HEK293 (cell line): ENCODE measurements at regions not wholly inside any gene's neighbourhood (a gene's known extent, or its start where the extent isn't known, plus 50 kb on each side); places are given as distances from the start of the nearest gene placed in this dataset.
"Not testable (repeated sequence)": the region's sequence is repeated elsewhere in the genome, so short reads cannot be mapped to it uniquely, and the experiment has no call there.

Experiments
- CTCF ChIA-PET: fragments of 350-600 bp; formaldehyde crosslinking; extraction: SDS; loops from one replicate; lab custom pipeline; 2021; ENCODE audit warnings: antibody characterized with exemption; lab: Yijun Ruan, JAX
- POLR2A ChIA-PET: fragments of 300-600 bp; formaldehyde crosslinking; extraction: SDS; loops from one replicate; lab custom pipeline; 2020; ENCODE audit warnings: antibody characterized with exemption, inconsistent platforms; lab: Yijun Ruan, JAX
- H3K27ac ChIP-seq: fragments of 200-500 bp; sonication (Bioruptor generic); 2 replicates; pipeline ENCODE4 v1.5.1; 2014; ENCODE audit warnings: low read depth, low read length, control low read depth, inconsistent platforms; ENCODE audit errors: extremely low read depth
- H3K36me3 ChIP-seq, 2 experiments: fragments of 200-500 bp in 1 of 2; sonication (Bioruptor generic) in 1 of 2; 1 replicate in 1 of 2; 2 replicates in 1 of 2; pipeline ENCODE4 v1.5.1; 2014 to 2017; ENCODE audit warnings: inconsistent platforms in 2 of 2, low read length in 2 of 2; ENCODE audit not compliant: control insufficient read depth in 2 of 2, insufficient read depth in 1 of 2
- H3K4me1 ChIP-seq: fragments of 200-500 bp; sonication (Bioruptor generic); 2 replicates; pipeline ENCODE4 v1.5.1; 2014; ENCODE audit warnings: mild to moderate bottlenecking, low read length, inconsistent platforms; ENCODE audit not compliant: control insufficient read depth, insufficient read depth
- H3K4me3 ChIP-seq: 2 replicates; pipeline ENCODE4 v1.5.1; 2011; ENCODE audit warnings: low read depth, mild to moderate bottlenecking, control low read depth, low read length, moderate library complexity
- H3K9me3 ChIP-seq: fragments of 200-500 bp; sonication (Bioruptor generic); 2 replicates; pipeline ENCODE4 v1.5.1; 2014; ENCODE audit warnings: low read depth, low read length, inconsistent platforms; ENCODE audit not compliant: control insufficient read depth, insufficient read depth
- BCL11B ChIP-seq: fragments of 450-650 bp; formaldehyde crosslinking; IDR thresholded peaks from 2 replicates; pipeline ENCODE4 v1.5.1; 2016; ENCODE audit warnings: low read depth, missing biosample characterization, missing genetic modification characterization
- GLIS1 ChIP-seq: fragments of 450-650 bp; formaldehyde crosslinking; IDR thresholded peaks from 2 replicates; pipeline ENCODE4 v1.5.1; 2016; ENCODE audit warnings: missing biosample characterization, missing genetic modification characterization
- KLF1 ChIP-seq: fragments of 450-650 bp; formaldehyde crosslinking; IDR thresholded peaks from 2 replicates; pipeline ENCODE4 v1.5.1; 2016; ENCODE audit warnings: missing biosample characterization, missing genetic modification characterization
- YY1 ChIP-seq: fragments of 450-650 bp; formaldehyde crosslinking; IDR thresholded peaks from 2 replicates; pipeline ENCODE4 v1.5.1; 2018; ENCODE audit warnings: missing biosample characterization, missing genetic modification characterization
- ZFP69B ChIP-seq: fragments of 450-650 bp; formaldehyde crosslinking; IDR thresholded peaks from 2 replicates; pipeline ENCODE4 v1.5.1; 2016; ENCODE audit warnings: missing biosample characterization, missing genetic modification characterization
- ZNF10 ChIP-seq: fragments of 450-650 bp; formaldehyde crosslinking; IDR thresholded peaks from 2 replicates; pipeline ENCODE4 v1.5.1; 2017; ENCODE audit warnings: missing biosample characterization, missing genetic modification characterization
- ZNF146 ChIP-seq: fragments of 450-650 bp; formaldehyde crosslinking; IDR thresholded peaks from 2 replicates; pipeline ENCODE4 v1.5.1; 2016; ENCODE audit warnings: missing biosample characterization, missing genetic modification characterization
- ZNF175 ChIP-seq: fragments of 450-650 bp; formaldehyde crosslinking; IDR thresholded peaks from 2 replicates; pipeline ENCODE4 v1.5.1; 2016; ENCODE audit warnings: missing biosample characterization, missing genetic modification characterization
- ZNF239 ChIP-seq: fragments of 450-650 bp; formaldehyde crosslinking; IDR thresholded peaks from 2 replicates; pipeline ENCODE4 v1.5.1; 2016; ENCODE audit warnings: missing biosample characterization, missing genetic modification characterization
- ZNF391 ChIP-seq: fragments of 450-650 bp; formaldehyde crosslinking; IDR thresholded peaks from 2 replicates; pipeline ENCODE4 v1.5.1; 2016; ENCODE audit warnings: low read depth, missing biosample characterization, missing genetic modification characterization, borderline replicate concordance
- ZNF394 ChIP-seq: fragments of 450-650 bp; formaldehyde crosslinking; IDR thresholded peaks from 2 replicates; pipeline ENCODE4 v1.5.1; 2016; ENCODE audit warnings: missing biosample characterization, missing genetic modification characterization, mild to moderate bottlenecking, moderate library complexity, borderline replicate concordance
- ZNF555 ChIP-seq: fragments of 450-650 bp; formaldehyde crosslinking; conservative IDR thresholded peaks from 2 replicates; pipeline ENCODE4 v1.5.1; 2017; ENCODE audit warnings: missing biosample characterization, mild to moderate bottlenecking, missing genetic modification characterization, inconsistent platforms
- ZNF558 ChIP-seq: fragments of 450-650 bp; formaldehyde crosslinking; IDR thresholded peaks from 2 replicates; pipeline ENCODE4 v1.5.1; 2016; ENCODE audit warnings: missing biosample characterization, missing genetic modification characterization
- ZNF561 ChIP-seq: fragments of 450-650 bp; IDR thresholded peaks from 2 replicates; pipeline ENCODE4 v1.5.1; 2018; ENCODE audit warnings: missing biosample characterization, missing genetic modification characterization, borderline replicate concordance
- ZNF654 ChIP-seq: fragments of 450-650 bp; formaldehyde crosslinking; IDR thresholded peaks from 2 replicates; pipeline ENCODE4 v1.5.1; 2016; ENCODE audit warnings: low read depth, missing biosample characterization, missing genetic modification characterization
- ZNF747 ChIP-seq: fragments of 450-650 bp; formaldehyde crosslinking; IDR thresholded peaks from 2 replicates; pipeline ENCODE4 v1.5.1; 2016; ENCODE audit warnings: missing biosample characterization, missing genetic modification characterization
- ZSCAN23 ChIP-seq: fragments of 450-650 bp; formaldehyde crosslinking; IDR thresholded peaks from 2 replicates; pipeline ENCODE4 v1.5.1; 2016; ENCODE audit warnings: missing biosample characterization, missing genetic modification characterization
- TF ChIP-seq, protein P1 (sequence below): fragments of 450-650 bp; formaldehyde crosslinking; IDR thresholded peaks from 2 replicates; pipeline ENCODE4 v1.5.1; 2016; ENCODE audit warnings: missing biosample characterization, missing genetic modification characterization
- TF ChIP-seq, protein P2 (sequence below): fragments of 450-650 bp; formaldehyde crosslinking; IDR thresholded peaks from 2 replicates; pipeline ENCODE4 v1.5.1; 2016; ENCODE audit warnings: missing biosample characterization, missing genetic modification characterization
- TF ChIP-seq, protein P3 (sequence below): fragments of 450-650 bp; formaldehyde crosslinking; IDR thresholded peaks from 2 replicates; pipeline ENCODE4 v1.5.1; 2016; ENCODE audit warnings: missing biosample characterization, missing genetic modification characterization

DNA sequence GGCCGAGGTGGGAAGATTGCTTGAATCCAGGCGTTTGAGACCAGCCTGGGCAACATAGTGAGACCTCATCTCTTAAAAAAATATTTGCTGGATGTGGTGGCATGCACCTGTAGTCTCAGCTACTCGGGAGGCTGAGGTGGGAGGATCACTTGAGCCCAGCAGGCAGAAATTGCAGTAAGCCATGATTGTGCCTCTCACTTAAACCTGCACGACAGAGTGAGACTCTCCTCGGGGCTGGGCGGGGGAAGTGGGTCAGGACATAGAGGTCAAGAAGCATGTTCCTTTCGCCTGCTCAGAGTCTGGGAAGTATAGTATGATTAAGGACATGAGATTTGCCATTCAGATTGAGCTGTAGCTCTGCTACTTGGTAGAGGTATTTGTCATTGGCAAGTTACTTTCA lies 52.3 kb downstream of the SEPTIN7 start:
- POLR2A ChIA-PET, H3K27ac ChIP-seq, H3K4me3 ChIP-seq, H3K9me3 ChIP-seq, H3K4me1 ChIP-seq, H3K36me3 ChIP-seq, CTCF ChIA-PET: not testable (repeated sequence)

DNA sequence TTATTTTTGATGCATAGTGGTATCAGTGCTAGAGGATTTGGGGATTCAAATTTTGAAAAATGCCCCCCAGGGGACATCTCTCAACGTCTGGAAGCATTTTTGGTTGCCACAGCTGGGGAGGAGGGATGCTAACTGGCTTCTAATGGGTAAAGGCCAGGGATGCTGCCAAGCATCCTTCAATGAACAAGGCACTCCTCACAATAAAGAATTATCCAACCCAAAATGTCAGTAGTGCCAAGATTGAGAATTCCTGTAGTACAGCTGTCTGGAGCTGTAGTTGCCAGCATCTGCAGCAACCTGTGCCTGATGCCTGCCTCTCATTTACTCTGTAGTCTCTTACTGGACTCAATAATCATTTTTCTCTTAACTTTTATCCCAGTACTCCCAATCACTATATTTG lies 53.5 kb downstream of the SEPTIN7 start:
- no peak overlapping the region for H3K27ac ChIP-seq
- H3K36me3 ChIP-seq: no peaks in the 10 kb centered on the region
- ChIA-PET POLR2A (no interaction called here), CTCF (no interaction called here)
- H3K9me3 ChIP-seq: no peaks in the 10 kb centered on the region
- TF ChIP-seq ZFP69B: no peak
- no peak for TF ChIP-seq ZNF555 (tag by site-specific recombination)
- TF ChIP-seq, protein P1, sequence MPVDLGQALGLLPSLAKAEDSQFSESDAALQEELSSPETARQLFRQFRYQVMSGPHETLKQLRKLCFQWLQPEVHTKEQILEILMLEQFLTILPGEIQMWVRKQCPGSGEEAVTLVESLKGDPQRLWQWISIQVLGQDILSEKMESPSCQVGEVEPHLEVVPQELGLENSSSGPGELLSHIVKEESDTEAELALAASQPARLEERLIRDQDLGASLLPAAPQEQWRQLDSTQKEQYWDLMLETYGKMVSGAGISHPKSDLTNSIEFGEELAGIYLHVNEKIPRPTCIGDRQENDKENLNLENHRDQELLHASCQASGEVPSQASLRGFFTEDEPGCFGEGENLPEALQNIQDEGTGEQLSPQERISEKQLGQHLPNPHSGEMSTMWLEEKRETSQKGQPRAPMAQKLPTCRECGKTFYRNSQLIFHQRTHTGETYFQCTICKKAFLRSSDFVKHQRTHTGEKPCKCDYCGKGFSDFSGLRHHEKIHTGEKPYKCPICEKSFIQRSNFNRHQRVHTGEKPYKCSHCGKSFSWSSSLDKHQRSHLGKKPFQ: no peak
- H3K4me3 ChIP-seq: no peak overlapping the region
- peaks cover 2% of the 10 kb centered on the region; the same call in 1 of the 2 replicates for H3K4me1 ChIP-seq

DNA sequence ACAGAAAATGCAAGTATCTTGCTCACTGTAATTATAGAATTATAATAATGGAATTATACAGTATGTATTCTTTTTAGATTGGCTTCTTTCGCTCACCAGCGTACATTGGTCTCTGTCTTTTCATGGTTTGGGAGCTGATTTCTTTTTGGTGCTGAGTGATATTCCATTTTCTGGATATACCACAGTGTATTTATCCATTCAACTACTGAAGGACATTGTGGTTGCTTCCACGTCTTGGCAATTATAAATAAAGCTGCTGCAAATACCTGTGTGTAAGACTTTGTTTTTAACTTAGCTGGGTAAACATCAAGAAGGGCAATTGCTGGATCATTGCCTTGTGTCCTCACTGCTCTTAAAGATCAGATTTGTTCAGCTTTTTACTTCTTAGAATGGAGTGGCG lies 55.3 kb downstream of the SEPTIN7 start:
- Histone ChIP-seq H3K27ac (no peak overlapping the region), H3K36me3 (peaks cover 0 to 3% of the 10 kb centered on the region in 2 experiments; a peak in 1 of 3 replicates), H3K9me3 (no peaks in the 10 kb centered on the region), H3K4me1 (peaks cover 2% of the 10 kb centered on the region; the same call in 1 of the 2 replicates), H3K4me3 (no peak overlapping the region)
- POLR2A ChIA-PET: interaction anchor here (1.2 kb wide), 1 partner anchor 55 kb away, joined by 4 read pairs; the partner anchor contains the start of gene SEPTIN7
- CTCF ChIA-PET: interaction anchor here (0.6 kb wide), 1 partner anchor 9 kb away, joined by 3 read pairs; no protein-coding TSS in a partner anchor
- TF ChIP-seq ZNF555 (tag by site-specific recombination) (no peak), GLIS1 (tag by site-specific recombination) (no peak), ZNF146 (peak; percentile 43; the same call in 1 of the 2 replicates)

DNA sequence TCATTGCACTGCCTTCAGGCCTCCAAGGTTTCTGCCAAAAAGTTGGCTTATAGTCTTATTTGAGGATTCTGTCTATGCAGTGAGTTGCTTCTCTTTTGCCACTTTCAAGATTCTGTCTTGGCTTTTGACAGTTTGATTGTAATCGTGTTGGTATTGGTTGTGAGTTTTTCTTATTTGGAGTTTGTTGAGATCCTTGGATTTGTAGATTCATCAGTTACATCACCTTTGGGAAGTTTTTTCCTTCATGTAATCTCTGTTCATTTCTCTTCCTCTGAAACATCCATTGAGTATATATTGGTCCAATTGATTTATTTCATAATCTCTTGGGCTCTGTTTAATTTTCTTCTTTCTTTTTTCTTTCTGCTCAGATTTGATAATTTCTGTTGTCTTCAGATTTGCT lies 59.8 kb downstream of the SEPTIN7 start:
- TF ChIP-seq ZNF561 (no peak), ZNF175 (tag by site-specific recombination) (no peak), ZNF239 (no peak), ZNF558 (peak; percentile 97)
- Histone ChIP-seq H3K9me3 (no peaks in the 10 kb centered on the region), H3K27ac (no peak overlapping the region), H3K36me3 (peaks cover 3 to 4% of the 10 kb centered on the region in 2 experiments; a peak in 2 of 3 replicates), H3K4me3 (no peak overlapping the region), H3K4me1 (no peaks in the 10 kb centered on the region; the same call in 1 of the 2 replicates)
- CTCF ChIA-PET: no interaction called here
- POLR2A ChIA-PET: no interaction called here

DNA sequence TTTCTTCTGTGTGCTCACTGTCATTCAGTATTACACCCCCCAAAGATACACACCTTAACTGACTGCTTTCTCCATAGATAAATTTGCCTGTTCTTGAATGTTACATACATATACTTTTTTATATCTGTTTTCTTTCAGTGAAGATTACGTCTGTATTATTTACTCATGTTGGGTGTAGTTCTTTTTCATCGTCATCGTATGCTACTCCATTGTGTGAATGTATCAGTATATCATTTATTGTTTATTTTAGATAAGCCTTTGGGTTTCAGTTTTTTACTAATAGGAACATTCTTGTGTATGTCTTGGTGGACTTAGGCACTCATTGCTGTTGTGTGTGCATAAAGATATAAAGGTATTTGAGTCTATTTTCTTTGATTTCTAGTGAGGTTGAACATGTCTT lies 64.4 kb downstream of the SEPTIN7 start:
- Histone ChIP-seq H3K36me3 (peaks cover 3 to 14% of the 10 kb centered on the region in 2 experiments), H3K4me3 (no peak overlapping the region), H3K9me3 (no peaks in the 10 kb centered on the region), H3K4me1 (peaks cover 6% of the 10 kb centered on the region), H3K27ac (no peak overlapping the region)
- POLR2A ChIA-PET: no interaction called here
- CTCF ChIA-PET: no interaction called here
- TF ChIP-seq ZNF654 (tag by site-specific recombination) (no peak), ZSCAN23 (tag by site-specific recombination) (no peak), YY1 (tag by site-specific recombination) (no peak), ZNF391 (tag by site-specific recombination) (no peak), ZNF394 (tag by site-specific recombination) (no peak), KLF1 (tag by site-specific recombination) (no peak), ZNF747 (no peak), BCL11B (tag by site-specific recombination) (no peak), ZNF10 (no peak)
- TF ChIP-seq, protein P1: no peak
- TF ChIP-seq, protein P2, sequence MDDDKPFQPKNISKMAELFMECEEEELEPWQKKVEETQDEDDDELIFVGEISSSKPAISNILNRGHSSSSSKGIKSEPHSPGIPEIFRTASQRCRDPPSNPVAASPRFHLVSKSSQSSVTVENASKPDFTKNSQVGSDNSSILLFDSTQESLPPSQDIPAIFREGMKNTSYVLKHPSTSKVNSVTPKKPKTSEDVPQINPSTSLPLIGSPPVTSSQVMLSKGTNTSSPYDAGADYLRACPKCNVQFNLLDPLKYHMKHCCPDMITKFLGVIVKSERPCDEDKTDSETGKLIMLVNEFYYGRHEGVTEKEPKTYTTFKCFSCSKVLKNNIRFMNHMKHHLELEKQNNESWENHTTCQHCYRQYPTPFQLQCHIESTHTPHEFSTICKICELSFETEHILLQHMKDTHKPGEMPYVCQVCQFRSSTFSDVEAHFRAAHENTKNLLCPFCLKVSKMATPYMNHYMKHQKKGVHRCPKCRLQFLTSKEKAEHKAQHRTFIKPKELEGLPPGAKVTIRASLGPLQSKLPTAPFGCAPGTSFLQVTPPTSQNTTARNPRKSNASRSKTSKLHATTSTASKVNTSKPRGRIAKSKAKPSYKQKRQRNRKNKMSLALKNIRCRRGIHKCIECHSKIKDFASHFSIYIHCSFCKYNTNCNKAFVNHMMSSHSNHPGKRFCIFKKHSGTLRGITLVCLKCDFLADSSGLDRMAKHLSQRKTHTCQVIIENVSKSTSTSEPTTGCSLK: no peak
- TF ChIP-seq, protein P3, sequence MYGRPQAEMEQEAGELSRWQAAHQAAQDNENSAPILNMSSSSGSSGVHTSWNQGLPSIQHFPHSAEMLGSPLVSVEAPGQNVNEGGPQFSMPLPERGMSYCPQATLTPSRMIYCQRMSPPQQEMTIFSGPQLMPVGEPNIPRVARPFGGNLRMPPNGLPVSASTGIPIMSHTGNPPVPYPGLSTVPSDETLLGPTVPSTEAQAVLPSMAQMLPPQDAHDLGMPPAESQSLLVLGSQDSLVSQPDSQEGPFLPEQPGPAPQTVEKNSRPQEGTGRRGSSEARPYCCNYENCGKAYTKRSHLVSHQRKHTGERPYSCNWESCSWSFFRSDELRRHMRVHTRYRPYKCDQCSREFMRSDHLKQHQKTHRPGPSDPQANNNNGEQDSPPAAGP: no peak
